Gastroesophageal sphincter (tissue), 3 donors: ENCODE measurements at regions not wholly inside any gene's neighbourhood (a gene's known extent, or its start where the extent isn't known, plus 50 kb on each side); places are given as distances from the start of the nearest gene placed in this dataset.

Source experiments
- CTCF ChIP-seq, 4 experiments: fragments of 200-600 bp in 2 of 4; fragments of 450-650 bp in 2 of 4; sonication (generic) in 1 of 4; IDR thresholded peaks; one replicate each; pipeline ENCODE4 v1.5.1; 2017 to 2019; ENCODE audit warnings: antibody characterized with exemption in 4 of 4, mild to moderate bottlenecking in 2 of 4, moderate library complexity in 2 of 4
- EP300 ChIP-seq: sonication (generic); formaldehyde crosslinking; IDR thresholded peaks from one replicate; pipeline ENCODE4 v1.6.1; 2017; ENCODE audit warnings: antibody characterized with exemption, mild to moderate bottlenecking
- POLR2A ChIP-seq, 2 donors: fragments of 450-650 bp; IDR thresholded peaks; one replicate each; pipeline ENCODE4 v1.6.1; 2017; ENCODE audit warnings: antibody characterized with exemption in 2 of 2, mild to moderate bottlenecking in 2 of 2, moderate library complexity in 1 of 2
- POLR2AphosphoS5 ChIP-seq: sonication (generic); formaldehyde crosslinking; IDR thresholded peaks from one replicate; pipeline ENCODE4 v1.6.1; 2017; ENCODE audit warnings: antibody characterized with exemption

DNA sequence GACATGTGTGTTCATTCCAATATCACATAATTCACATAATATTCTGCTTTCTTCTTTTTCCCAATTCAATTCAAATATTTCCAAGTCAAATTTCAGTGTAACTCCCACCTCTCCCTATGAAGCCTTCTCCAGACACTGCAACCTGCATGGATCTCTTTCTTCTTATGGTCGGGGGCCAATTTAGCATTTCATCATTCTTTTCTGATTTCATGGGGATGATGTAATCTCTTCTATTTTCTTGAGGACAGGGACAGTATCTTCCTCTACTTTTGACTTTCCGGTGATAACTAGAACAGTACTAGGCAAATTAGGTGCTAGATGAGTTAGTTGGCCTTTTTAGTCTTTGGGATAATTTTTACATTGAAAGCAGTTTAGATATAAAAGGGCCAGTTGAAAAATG is 92.7 kb downstream of the CARTPT start:
- TF ChIP-seq CTCF (IDR thresholded peaks at IDR 0.05): no peak
- TF ChIP-seq POLR2A (IDR thresholded peaks at IDR 0.05): no peak
- no peak for TF ChIP-seq POLR2AphosphoS5
- no peak for TF ChIP-seq EP300
